ENCODE measurements at regions not wholly inside any gene's neighbourhood (a gene's known extent, or its start where the extent isn't known, plus 50 kb on each side); places are given as distances from the start of the nearest gene placed in this dataset.
"Not testable (repeated sequence)": the region's sequence is repeated elsewhere in the genome, so short reads cannot be mapped to it uniquely, and the experiment has no call there.

GRCh38 chr3:13187593-13187992, 114.4 kb upstream of the IQSEC1 start:
- no peak for DNase-seq (ENCODE audit: low read depth)
- no peak for TF ChIP-seq CTCF (conservative IDR thresholded peaks at IDR 0.05; ENCODE audit: low read length)
- H3K4me3 ChIP-seq (ENCODE audit: low read length): no peak overlapping the region

- no peak for DNase-seq (ENCODE audit: low read depth)
- no peak for TF ChIP-seq CTCF (conservative IDR thresholded peaks at IDR 0.05; ENCODE audit: low read length)
- no peak overlapping the region for H3K4me3 ChIP-seq (ENCODE audit: low read length)
These were observed 113.2 kb upstream of the IQSEC1 start for GRCh38 chr3:13186435-13186815.

GRCh38 chr3:13185737-13186434, 112.7 kb upstream of the IQSEC1 start:
- no peak for DNase-seq (ENCODE audit: low read depth)
- no peak for TF ChIP-seq CTCF (conservative IDR thresholded peaks at IDR 0.05; ENCODE audit: low read length)
- H3K4me3 ChIP-seq (ENCODE audit: low read length): no peak overlapping the region

- not testable (repeated sequence) for H3K4me3 ChIP-seq (ENCODE audit: low read length); DNase-seq (ENCODE audit: low read depth)
These were observed 106.5 kb upstream of the IQSEC1 start for GRCh38 chr3:13179582-13180210.

GRCh38 chr3:13179181-13179580, 106.0 kb upstream of the IQSEC1 start:
- no peak for TF ChIP-seq CTCF (conservative IDR thresholded peaks at IDR 0.05; ENCODE audit: low read length)
- DNase-seq (ENCODE audit: low read depth): no peak

GRCh38 chr3:13178107-13178506, 104.9 kb upstream of the IQSEC1 start:
- no peak overlapping the region for H3K4me3 ChIP-seq (ENCODE audit: low read length)
- TF ChIP-seq CTCF (conservative IDR thresholded peaks at IDR 0.05; ENCODE audit: low read length): no peak
- no peak for DNase-seq (ENCODE audit: low read depth)

More at GRCh38 chr3:13179181-13179580, 106.0 kb upstream of the IQSEC1 start:
- H3K4me3 ChIP-seq (ENCODE audit: low read length): no peak overlapping the region

GRCh38 chr3:13177641-13178040, 104.4 kb upstream of the IQSEC1 start:
- no peak overlapping the region for H3K4me3 ChIP-seq (ENCODE audit: low read length)
- no peak for DNase-seq (ENCODE audit: low read depth)
- TF ChIP-seq CTCF (conservative IDR thresholded peaks at IDR 0.05; ENCODE audit: low read length): no peak

All from AG10803 (cell line).